Lung (tissue), 11 donors: ENCODE measurements at regions not wholly inside any gene's neighbourhood (a gene's known extent, or its start where the extent isn't known, plus 50 kb on each side); places are given as distances from the start of the nearest gene placed in this dataset.

Source experiments
- ATAC-seq: fragments of 200-7000 bp; cut with Tn5 transposase; one replicate; pipeline ENCODE4 v1.9.1; 2020; ENCODE audit warnings: moderate number of reproducible peaks; ENCODE audit not compliant: insufficient read depth, low FRiP score
- DNase-seq, 3 donors: peaks; one replicate each; pipeline ENCODE4 v3.0.0-alpha.2; 2013 to 2017
- H3K27ac ChIP-seq, 2 donors: one replicate each; pipeline ENCODE4 v1.5.1; 2013; ENCODE audit warnings: mild to moderate bottlenecking in 2 of 2, moderate library complexity in 2 of 2, control low read depth in 1 of 2, inconsistent platforms in 1 of 2, low read depth in 1 of 2, low read length in 1 of 2
- H3K27me3 ChIP-seq, 3 donors: one replicate each; pipeline ENCODE4 v1.5.1; 2013; ENCODE audit warnings: low read length in 2 of 3; ENCODE audit not compliant: control insufficient read depth in 3 of 3, insufficient read depth in 3 of 3
- H3K36me3 ChIP-seq, 4 donors: one replicate each; pipeline ENCODE4 v1.5.1; 2013; ENCODE audit warnings: low read length in 4 of 4, mild to moderate bottlenecking in 1 of 4, moderate library complexity in 1 of 4; ENCODE audit not compliant: control insufficient read depth in 4 of 4, insufficient read depth in 4 of 4
- H3K4me1 ChIP-seq, 5 donors: one replicate each; pipeline ENCODE4 v1.5.1; 2013; ENCODE audit warnings: low read length in 5 of 5, mild to moderate bottlenecking in 2 of 5, moderate library complexity in 1 of 5; ENCODE audit not compliant: control insufficient read depth in 5 of 5, insufficient read depth in 5 of 5
- H3K4me3 ChIP-seq: one replicate; pipeline ENCODE4 v1.5.1; 2013; ENCODE audit warnings: mild to moderate bottlenecking, control low read depth, moderate library complexity
- H3K9ac ChIP-seq, 2 donors: one replicate each; pipeline ENCODE4 v1.5.1; 2013; ENCODE audit warnings: low read length in 2 of 2, control low read depth in 1 of 2; ENCODE audit not compliant: insufficient read depth in 1 of 2
- H3K9me3 ChIP-seq, 4 donors: one replicate each; pipeline ENCODE4 v1.5.1; 2013; ENCODE audit warnings: low read length in 3 of 4, mild to moderate bottlenecking in 1 of 4, moderate library complexity in 1 of 4; ENCODE audit not compliant: control insufficient read depth in 4 of 4, insufficient read depth in 3 of 4
- CTCF ChIP-seq: IDR thresholded peaks from 2 replicates; pipeline ENCODE4 v1.5.1; 2012; ENCODE audit warnings: mild to moderate bottlenecking; ENCODE audit errors: control extremely low read depth, extremely low read depth
- whole genome bisulfite sequencing, 2 donors: extraction: QIAGEN DNeasy Blood & Tissue Kit; methylation state at CpG; one replicate each; pipeline ENCODE4 v1.1.7; 2013; 5-methylcytosine and 5-hydroxymethylcytosine counted together
- donor health status: control.
- donor health status: control.
- donor health status: Bipolar disorder and iron deficiency.
- donor health status: healthy.
- donor health status: DM: yes; HTN: yes; CAD: no.

DNA sequence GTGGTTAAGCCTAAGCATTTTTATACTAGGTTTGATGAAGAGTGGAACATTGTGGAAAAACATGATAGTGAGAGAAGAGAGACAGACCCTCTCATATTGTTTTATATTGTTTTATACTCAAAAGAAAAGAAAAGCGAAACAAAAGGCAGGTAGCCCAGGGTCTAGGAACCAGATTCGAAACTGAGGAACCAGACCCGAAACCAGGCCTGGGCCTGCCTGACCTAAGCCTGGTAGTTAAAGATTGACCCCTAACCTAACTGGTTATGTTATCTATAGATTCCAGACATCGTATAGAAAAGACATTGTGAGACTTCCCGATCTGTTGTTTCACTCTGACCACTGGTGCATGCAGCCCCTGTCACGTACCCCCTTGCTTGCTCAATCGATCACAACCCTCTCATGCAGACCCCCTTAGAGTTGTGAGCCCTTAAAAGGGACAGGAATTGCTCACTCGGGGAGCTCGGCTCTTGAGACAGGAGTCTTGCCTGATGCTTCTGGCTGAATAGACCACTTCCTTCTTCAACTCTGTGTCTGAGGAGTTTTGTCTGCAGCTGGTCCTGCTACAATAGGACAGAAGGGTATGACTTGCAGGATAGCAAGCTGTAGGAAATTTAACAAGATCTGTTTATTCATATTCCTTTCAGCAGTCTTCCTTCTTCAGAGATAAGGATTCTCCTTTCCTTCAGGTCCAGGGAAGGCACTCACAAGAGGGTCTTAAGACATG is 147.1 kb upstream of the PLEKHA5 start:
- Histone ChIP-seq H3K36me3 (no peaks in the 10 kb centered on the region), H3K27me3 (no peaks in the 10 kb centered on the region), H3K4me3 (no peak overlapping the region), H3K27ac (no peak overlapping the region), H3K4me1 (no peaks in the 10 kb centered on the region), H3K9me3 (peaks cover 0 to 3% (median 0%) of the 10 kb centered on the region in 4 donors), H3K9ac (no peak overlapping the region)
- DNase-seq (no peak), ATAC-seq (no peak)
- 84 to 86% methylated on average over 9 of the region's 9 CpGs for whole genome bisulfite sequencing, 2 donors
- TF ChIP-seq CTCF = no peak

DNA sequence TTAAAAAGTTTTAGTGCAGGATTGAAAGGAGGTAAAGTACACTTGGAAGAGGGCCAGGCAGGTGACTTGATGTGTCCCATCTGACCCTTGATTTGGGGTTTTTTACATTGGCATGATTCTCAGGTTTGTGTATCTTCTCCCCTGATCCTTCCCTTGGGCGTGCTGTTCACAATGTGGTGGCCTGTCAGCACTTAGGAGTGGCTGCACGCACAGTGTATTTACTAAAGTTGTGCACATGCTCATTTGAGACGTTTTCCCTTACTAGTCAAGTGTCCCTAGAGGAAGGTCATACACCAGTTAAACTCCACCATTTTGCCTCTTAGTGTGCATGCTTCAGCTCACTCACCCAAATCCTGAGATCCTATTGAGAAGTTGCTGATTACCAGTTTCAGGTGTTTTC is 145.7 kb upstream of the PLEKHA5 start:
- WGBS, 2 donors = 89 to 96% methylated on average over 3 of the region's 3 CpGs
- DNase-seq = no peak
- Histone ChIP-seq H3K27me3 (no peaks in the 10 kb centered on the region), H3K4me3 (no peak overlapping the region), H3K9me3 (peaks cover 0 to 3% (median 0%) of the 10 kb centered on the region in 4 donors), H3K9ac (no peak overlapping the region), H3K4me1 (no peaks in the 10 kb centered on the region), H3K36me3 (no peaks in the 10 kb centered on the region), H3K27ac (no peak overlapping the region)
- no peak for ATAC-seq
- no peak for TF ChIP-seq CTCF

DNA sequence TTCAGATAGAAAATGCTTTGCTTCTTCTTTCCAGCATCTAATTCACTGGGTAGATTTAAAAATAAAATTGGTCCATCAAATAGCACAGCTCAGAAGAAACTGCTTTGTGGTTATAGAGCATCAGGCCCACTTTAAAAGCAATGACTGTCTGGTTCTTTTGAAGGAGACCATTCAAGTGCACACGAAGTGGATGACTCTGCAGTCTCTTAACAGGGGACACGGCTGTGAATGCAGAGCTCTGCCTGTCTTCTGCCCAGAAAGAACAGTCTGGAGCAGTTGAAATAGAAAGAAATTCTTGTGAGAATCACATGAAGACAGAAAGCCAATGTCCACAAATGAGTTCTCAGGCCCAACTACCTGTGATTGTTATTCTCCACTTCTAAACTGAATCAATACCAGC is 138.7 kb upstream of the PLEKHA5 start:
- Histone ChIP-seq H3K9me3 (no peaks in the 10 kb centered on the region), H3K27me3 (no peaks in the 10 kb centered on the region), H3K27ac (no peak overlapping the region), H3K4me1 (peaks cover 0 to 3% (median 0%) of the 10 kb centered on the region in 5 donors), H3K36me3 (no peaks in the 10 kb centered on the region), H3K4me3 (no peak overlapping the region), H3K9ac (no peak overlapping the region)
- no peak for DNase-seq
- TF ChIP-seq CTCF = no peak
- no peak for ATAC-seq
- WGBS, 2 donors = 60 to 67% methylated on average over 2 of the region's 2 CpGs

DNA sequence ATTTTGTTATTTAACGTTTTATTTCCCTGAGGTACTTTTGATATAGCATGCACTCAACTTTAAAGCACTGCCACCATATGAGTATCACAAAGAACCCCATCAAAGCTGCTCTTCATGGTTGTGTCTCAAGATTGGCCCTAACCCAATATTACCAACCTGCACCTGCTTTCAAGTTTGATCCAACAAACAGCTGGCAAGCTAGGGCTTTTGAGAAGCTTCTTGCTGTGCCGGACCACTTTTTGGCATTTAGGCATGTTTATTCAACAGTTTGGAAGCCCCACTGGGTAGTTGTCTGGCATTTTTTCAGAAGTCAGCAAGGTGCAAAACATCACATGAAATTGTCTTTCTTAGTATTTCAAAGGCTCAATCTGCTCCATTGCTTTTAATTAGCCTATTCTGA is 137.2 kb upstream of the PLEKHA5 start:
- H3K9ac ChIP-seq = no peak overlapping the region
- no peaks in the 10 kb centered on the region for H3K9me3 ChIP-seq
- 83 to 84% methylated on average over 2 of the region's 2 CpGs for WGBS, 2 donors
- H3K36me3 ChIP-seq = no peaks in the 10 kb centered on the region
- H3K27ac ChIP-seq = no peak overlapping the region
- peaks cover 0 to 3% (median 0%) of the 10 kb centered on the region in 5 donors for H3K4me1 ChIP-seq
- ATAC-seq (no peak), DNase-seq (no peak)
- H3K27me3 ChIP-seq = no peaks in the 10 kb centered on the region
- no peak for TF ChIP-seq CTCF
- no peak overlapping the region for H3K4me3 ChIP-seq
